ENCODE measurements at regions not wholly inside any gene's neighbourhood (a gene's known extent, or its start where the extent isn't known, plus 50 kb on each side); places are given as distances from the start of the nearest gene placed in this dataset.
"Not testable (repeated sequence)": the region's sequence is repeated elsewhere in the genome, so short reads cannot be mapped to it uniquely, and the experiment has no call there.

DNA sequence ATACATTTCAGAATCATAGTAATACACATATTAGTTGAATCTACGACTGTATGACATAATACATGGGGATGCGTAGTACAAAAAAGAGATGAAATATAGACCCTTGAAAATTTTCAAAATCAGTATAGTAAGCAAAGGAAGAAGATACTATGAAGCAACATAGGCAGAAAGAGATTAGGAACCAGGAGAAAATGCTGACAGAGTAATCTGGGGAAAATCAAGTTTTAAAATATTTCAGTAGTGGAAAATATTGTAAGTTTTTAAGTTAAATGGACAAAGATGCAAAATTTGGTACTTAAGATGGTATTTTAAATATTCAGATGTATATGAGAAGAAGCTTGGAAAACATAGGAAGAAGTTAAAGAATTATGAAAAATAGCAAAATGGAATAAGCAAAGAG is 915.6 kb upstream of the LRFN5 start:
- DNase-seq (ENCODE audit: low spot score) = no peak

- DNase-seq (ENCODE audit: low spot score) = no peak
Measured at GRCh38 chr14:40685764-40686163, 920.9 kb upstream of the LRFN5 start.

DNA sequence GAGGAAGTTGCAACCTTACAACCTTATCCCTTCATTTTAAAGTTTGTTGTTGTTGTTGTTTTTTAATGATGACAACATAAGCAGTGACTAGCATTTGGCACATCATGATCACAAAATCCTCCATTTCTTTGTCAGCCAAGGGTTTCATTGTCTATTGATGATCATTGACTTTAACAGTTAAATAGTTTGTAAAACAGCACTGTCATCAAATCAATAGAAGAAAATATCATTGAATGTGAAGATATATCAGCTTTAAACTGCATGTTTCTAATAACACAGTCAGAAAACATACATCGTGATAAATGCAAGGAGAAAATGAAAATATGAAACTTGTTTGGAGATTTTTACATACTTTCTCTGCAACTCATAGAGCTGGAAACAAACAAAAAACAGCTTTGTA is 922.3 kb upstream of the LRFN5 start:
- DNase-seq (ENCODE audit: low spot score) = no peak

GRCh38 chr14:40682131-40682913 is 924.4 kb upstream of the LRFN5 start:
- DNase-seq (ENCODE audit: low spot score) = no peak

DNA sequence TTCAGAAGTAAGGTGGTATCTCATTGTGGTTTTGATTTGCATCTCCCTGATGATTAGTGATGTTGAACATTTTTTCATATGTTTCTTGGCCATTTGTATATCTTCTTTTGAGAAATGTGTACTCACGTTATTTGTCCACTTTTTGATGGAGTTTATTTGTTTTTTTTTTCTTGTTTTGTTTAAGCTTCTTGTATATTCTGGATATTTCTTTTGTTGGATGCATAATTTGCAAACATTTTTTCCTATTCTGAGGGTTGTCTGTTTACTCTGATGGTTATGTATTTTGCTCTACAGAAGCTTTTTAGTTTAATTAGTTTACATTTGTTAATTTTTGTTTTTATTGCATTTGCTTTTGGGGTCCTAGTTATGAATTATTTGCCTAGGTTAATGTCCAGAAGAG is 927.4 kb upstream of the LRFN5 start:
- no peak for DNase-seq (ENCODE audit: low spot score)

GRCh38 chr14:40677206-40677605 is 929.5 kb upstream of the LRFN5 start:
- not testable (repeated sequence) for DNase-seq (ENCODE audit: low spot score)

GRCh38 chr14:40674502-40674901 is 932.2 kb upstream of the LRFN5 start:
- DNase-seq (ENCODE audit: low spot score) = no peak

DNA sequence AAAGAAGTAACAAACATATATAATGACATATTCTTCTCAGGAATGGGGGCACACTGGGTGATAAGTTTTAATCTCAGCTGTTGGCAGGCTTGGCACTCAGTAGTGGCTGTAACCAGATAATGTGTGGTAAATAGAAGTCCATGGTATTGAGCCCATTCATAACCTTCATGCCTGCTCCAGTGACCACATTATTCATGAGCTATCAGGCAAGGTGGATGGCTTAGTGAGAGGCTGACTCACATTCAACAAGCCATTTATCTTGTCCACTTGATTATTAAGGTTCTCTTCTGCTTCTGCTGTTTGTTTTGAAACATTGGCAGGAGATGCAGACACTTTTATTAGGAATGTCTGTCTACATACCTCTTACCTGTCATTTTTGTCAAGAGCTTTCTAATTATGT is 950.4 kb upstream of the LRFN5 start:
- peak; percentile 40 for DNase-seq (ENCODE audit: low spot score)

DNA sequence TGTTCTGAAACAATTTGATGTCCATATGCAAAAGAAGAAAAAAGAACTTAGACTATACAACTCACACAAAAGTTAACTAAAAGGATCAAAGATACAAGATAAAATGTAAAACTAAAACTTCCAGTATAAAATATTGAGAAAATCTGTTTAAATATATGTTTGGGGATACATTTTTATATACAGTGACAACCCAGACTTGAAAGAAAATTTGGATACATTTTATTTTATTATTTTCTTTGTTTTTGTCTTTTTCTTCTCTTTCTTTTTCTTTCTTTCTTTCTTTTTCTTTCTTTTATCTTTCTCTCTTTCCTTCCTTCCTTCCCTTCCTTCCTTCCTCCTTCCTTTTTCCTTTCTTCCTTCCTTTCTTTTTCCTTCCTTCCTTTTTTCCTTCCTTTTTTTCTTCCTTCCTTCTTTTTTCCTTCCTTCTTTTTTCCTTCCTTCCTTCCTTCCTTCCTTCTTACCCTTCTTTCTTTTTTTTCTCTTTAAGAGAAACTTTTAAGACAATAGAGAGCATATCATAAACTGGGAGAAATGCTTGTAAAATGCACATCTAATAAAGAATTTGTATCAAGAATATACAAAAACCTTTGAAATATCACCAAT is 954.5 kb upstream of the LRFN5 start:
- no peak for DNase-seq (ENCODE audit: low spot score)

- DNase-seq (ENCODE audit: low spot score) = no peak
Measured at GRCh38 chr14:40630471-40630870, 976.2 kb upstream of the LRFN5 start.

DNA sequence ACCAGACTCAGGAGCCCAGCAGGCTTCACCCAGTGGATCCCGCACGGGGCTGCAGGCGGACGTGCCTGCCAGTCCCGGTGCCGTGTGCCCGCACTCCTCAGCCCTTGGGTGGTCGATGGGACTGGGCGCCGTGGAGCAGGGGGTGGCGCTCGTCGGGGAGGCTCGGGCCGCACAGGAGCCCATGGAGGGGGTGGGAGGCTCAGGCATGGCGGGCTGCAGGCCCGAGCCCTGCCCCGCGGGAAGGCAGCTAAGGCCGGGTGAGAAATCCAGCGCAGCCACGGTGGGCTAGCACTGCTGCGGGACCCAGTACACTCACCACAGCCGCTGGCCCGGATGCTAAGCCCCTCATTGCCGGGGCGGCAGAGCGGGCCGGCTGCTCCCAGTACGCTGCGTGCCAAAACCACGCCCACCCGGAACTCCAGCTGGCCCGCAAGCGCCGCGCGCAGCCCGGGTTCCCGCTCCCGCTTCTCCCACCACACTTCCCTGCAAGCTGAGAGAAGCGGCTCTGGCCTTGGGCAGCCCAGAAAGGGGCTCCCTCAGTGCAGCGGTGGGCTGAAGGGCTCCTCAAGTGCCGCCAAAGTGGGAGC is 977.0 kb upstream of the LRFN5 start:
- not testable (repeated sequence) for DNase-seq (ENCODE audit: low spot score)

DNA sequence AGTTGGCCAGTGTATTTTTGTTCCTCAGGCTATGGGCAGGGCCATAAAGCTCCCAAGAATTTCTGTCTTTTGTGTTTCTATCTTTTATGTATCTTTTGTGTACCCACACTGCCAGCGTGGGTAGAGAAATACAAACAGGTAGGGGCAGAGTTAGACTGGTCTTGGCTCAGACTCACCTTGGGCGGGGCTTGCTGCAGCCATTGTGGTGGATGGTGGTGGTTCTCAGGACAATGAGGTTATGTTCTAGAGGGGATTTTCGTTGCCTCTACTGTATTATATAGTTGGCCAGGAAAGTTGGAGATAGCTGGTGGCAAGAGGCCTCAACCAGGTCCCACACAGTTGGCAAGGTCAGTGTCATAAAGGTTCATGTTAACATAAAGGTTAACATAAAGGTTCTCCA is 977.5 kb upstream of the LRFN5 start:
- no peak for DNase-seq (ENCODE audit: low spot score)

GRCh38 chr14:40623643-40624042 is 983.0 kb upstream of the LRFN5 start:
- no peak for DNase-seq (ENCODE audit: low spot score)

DNA sequence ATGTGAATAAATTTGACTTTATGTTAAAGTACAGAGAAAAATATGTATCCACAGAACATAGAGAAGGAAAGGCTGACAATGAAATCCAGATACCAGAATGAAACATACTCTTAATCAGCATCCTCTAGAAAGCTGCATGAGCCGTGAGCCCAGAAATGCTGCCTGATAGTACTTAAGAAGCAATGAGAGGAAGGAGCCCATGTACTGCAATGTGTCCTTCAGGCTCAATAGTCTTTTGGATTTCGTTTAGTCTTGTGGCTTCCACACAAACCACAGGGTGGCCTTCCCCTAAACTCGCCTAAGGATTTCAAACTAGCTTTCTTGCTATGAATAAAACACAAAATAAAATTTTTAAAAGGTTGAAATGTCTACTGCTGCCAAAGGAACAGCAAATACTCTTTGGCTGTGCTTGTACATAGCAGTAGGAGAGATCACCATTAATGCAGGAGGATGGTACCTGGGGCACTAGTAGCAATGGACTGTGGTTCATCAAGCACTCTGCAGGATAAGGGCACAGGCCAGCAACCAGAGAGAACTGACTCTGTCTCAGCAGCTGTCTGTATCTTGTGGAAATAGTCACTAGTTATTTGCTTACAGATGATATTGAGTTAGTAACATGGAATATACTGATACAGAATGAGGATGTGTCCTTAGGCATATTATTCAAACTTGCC is 988.3 kb upstream of the LRFN5 start:
- no peak for DNase-seq (ENCODE audit: low spot score)

DNA sequence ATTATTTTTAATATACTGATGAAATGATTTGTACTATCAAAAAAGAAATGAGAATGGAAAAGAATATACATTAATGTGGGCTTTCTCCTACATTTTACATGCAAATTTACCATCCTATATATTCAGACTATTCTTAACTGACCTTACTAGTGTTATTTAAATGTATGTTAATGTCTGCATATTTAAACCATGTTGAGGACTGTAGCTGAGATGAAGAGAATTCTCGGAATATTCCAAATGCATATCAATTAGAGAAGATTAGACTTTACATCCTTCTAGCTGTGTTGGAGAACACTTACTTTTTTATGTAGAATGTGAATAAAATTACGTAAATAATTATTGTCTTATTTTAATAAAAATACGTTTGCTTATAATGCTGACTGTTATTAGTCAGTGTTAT is 990.1 kb upstream of the LRFN5 start:
- DNase-seq (ENCODE audit: low spot score) = no peak

DNA sequence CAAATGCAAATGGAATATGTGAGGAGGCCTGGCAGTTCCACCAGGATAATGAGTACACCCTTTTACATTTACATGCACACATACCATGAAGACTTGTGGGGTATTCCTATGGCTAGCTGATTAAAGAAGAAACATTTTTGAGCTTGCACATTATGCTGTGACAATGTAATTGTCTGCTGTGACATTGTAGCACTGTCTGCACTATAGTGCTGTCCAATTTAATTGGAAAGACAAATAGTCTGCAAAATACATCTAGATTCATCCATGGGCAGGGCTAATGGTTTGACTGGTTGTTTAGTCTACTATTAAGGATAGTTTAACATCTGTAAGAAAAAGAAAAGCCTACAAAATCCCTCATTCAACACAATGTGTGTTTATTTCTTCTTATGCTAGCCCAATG is 1005.6 kb upstream of the LRFN5 start:
- no peak for DNase-seq (ENCODE audit: low spot score)

DNA sequence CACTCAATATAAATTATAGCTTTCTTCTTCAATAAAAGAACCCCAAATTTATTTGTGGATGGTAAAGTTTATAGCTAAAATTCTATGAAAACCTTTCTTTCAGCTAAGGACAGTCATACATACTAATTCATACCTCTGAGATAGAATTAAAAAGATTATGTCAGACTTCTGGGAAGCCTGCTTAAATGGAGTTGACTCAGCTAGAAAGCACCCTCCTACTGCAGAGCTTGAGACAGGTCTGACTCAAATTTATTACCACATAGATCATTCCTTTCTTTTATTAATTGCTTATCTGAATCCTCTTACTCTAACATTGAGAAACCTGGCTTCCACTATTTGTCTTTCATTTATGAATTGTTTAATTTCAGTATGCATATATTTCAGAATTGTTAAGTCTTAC is 1007.0 kb upstream of the LRFN5 start:
- no peak for DNase-seq (ENCODE audit: low spot score)

DNA sequence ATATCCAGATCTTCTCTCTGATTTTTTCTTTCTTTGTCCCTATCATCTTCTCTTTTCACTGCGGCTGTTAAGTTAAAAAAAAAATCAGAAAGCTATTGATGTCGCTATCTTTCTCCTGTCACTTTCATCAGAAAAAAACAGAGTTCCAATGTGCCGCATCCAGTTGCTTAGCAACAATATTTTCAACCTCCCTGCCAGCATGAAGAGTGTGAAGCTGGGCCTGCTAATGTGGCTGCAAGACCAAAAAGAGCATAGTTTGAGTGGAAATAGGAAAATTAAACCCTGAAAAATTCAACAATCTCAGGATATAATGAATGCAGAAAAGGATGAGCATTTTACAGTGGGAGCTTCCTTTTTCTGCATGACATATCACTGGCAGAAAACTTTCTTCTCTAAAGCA is 1025.4 kb upstream of the LRFN5 start:
- DNase-seq (ENCODE audit: low spot score) = no peak

- no peak for DNase-seq (ENCODE audit: low spot score)
Measured at GRCh38 chr14:40576880-40577478, 1029.7 kb upstream of the LRFN5 start.

DNA sequence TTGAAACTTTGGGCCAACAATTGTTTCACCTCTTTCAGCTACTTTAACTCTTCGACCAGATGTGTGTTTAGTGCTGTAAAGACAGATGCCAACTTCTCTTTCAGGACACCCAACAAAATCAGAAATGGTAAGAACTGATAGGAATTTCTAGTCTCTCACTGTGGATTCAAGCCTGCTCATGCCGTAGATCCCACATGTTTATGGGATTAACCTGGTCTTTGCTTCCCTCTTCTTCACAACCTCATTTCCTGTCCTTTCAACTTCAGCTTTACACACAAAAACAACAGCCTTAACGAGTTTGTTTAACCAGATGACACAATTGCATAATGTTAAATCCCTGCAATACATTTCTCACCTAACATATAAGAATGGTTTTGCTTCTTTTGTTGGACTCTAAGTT is 1031.9 kb upstream of the LRFN5 start:
- DNase-seq (ENCODE audit: low spot score) = no peak

DNA sequence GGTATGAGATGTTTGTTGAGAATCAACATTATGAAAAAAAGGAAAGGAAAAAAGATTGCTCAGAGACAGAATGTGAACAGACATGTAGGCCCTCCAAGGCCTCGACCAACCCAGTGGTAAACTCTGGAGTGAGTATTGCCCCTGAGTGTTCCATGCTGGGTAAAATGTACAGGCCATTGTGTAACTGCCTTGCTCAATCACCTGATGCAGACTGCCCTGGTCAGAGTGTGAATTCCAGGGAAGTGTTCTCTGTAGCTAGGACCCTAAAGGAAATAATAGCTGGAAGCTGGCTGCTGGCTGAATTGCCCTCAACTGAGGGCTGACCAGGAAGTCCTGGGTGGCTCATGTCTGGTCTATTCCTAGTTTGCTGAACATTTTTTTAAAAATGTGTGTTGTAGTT is 1081.4 kb upstream of the LRFN5 start:
- DNase-seq (ENCODE audit: low spot score) = no peak

DNA sequence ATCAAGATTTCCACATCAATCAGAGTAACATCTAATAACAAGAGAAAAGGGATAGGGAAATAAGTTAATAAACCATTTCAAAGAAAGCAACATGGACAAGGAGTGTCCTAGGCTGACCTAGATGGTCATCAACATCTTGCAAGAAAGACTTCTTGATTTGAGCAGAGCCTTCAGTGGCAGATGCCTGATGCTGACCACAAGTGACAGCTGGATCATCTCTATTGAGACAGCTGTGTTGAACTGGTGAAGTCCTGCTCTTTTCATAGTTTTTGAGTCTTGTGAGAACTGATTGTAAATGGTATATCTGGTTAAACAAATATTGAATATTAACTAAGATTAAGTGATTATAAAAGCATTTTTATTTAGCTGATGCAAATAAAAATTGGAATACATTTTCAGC is 1083.6 kb upstream of the LRFN5 start:
- DNase-seq (ENCODE audit: low spot score) = no peak

GRCh38 chr14:40494483-40494882 is 1062.2 kb upstream of the FBXO33 start:
- DNase-seq (ENCODE audit: low spot score) = no peak
